ENCODE measurements at regions not wholly inside any gene's neighbourhood (a gene's known extent, or its start where the extent isn't known, plus 50 kb on each side); places are given as distances from the start of the nearest gene placed in this dataset.

DNA sequence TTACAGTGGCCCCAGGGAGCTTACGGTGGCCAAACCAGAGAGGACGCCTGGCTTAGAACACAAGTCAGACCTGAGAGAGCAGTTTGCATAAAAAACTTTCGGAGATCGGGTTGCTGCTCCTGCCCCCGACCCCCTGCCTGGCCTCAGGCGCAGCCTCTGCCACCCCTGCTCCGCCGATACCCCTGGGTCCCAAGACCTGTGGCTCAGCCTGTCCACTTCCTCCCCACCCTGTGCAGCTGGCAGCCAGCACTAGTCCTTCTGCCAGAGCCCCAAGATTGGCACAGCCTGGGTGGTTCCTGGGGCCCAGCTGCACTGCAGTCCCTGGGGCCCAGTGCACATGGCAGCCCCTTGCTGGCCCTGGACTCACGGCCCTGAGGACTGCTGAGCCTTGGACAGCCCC, 56.2 kb upstream of the SOX1 start:
- ChIA-PET POLR2A (no interaction called here), CTCF (no interaction called here)
- DNase-seq (no peak), ATAC-seq (ENCODE audit: low read depth) (no peak)
- Mint-ChIP-seq H3K36me3 (ENCODE audit: low read depth) (no peaks in the 10 kb centered on the region), H3K9me3 (peaks cover 3% of the 10 kb centered on the region), H3K4me1 (no peaks in the 10 kb centered on the region), H3K4me3 (no peak overlapping the region), H3K27me3 (no peaks in the 10 kb centered on the region), H3K27ac (no peak overlapping the region)
- intact Hi-C loops (cut with micrococcal nuclease) = no loop called here
- no peak for TF ChIP-seq CTCF (IDR thresholded peaks at IDR 0.05)

GRCh38 chr13:112012016-112012704, 54.8 kb upstream of the SOX1 start:
- H3K27ac Mint-ChIP-seq = no peak overlapping the region
- ChIA-PET POLR2A (no interaction called here), CTCF (no interaction called here)
- TF ChIP-seq CTCF (IDR thresholded peaks at IDR 0.05) = no peak
- H3K36me3 Mint-ChIP-seq (ENCODE audit: low read depth) = no peaks in the 10 kb centered on the region
- no peak for DNase-seq
- no peaks in the 10 kb centered on the region for H3K9me3 Mint-ChIP-seq
- ATAC-seq (ENCODE audit: low read depth) = no peak
- no peaks in the 10 kb centered on the region for H3K4me1 Mint-ChIP-seq
- intact Hi-C loops (cut with micrococcal nuclease) = no loop called here
- no peaks in the 10 kb centered on the region for H3K27me3 Mint-ChIP-seq
- no peak overlapping the region for H3K4me3 Mint-ChIP-seq

DNA sequence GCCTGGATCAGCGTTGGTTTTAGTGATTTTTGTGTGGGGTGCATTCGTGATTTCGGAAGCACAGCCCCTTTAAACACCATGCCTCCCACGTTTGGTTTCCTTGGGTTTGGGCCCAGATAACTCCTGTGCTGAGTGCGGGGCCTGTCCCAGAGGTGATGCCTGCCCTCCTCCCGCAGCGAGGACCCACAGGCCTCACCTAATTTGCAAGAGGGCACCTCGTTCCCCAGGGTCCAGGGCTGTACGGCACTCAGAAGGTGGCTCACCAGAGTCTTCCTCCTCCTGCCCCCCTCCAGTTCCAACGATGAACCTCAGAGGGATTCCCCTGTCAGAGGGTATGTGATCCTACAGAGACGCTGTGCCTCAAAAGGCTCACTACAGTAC, 54.3 kb upstream of the SOX1 start:
- CTCF ChIA-PET = no interaction called here
- ATAC-seq (ENCODE audit: low read depth) = no peak

DNA sequence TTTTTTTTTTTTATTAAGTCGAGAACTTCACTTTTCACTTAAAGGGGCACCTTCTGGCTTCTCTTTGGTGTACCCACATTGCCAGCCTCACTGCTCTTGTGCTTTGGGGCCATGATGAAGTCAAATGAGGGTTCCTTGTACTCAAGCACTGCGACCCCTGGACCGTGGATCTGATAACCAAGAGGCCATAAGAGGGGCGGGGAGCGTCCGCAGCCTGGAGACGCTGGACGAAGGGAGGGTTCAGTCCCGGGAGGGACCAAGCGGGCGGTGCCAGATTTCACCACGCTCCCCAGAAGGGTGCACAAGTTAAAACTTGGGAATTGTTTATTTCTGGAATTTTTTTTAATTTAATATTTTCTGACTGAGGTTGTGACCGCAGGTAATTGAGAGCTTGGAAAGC, 53.3 kb upstream of the SOX1 start:
- DNase-seq = no peak
- intact Hi-C loops (cut with micrococcal nuclease) = no loop called here
- no peak for ATAC-seq (ENCODE audit: low read depth)
- Mint-ChIP-seq H3K36me3 (ENCODE audit: low read depth) (no peaks in the 10 kb centered on the region), H3K4me1 (no peaks in the 10 kb centered on the region), H3K4me3 (no peak overlapping the region), H3K9me3 (no peaks in the 10 kb centered on the region), H3K27ac (no peak overlapping the region), H3K27me3 (no peaks in the 10 kb centered on the region)
- no peak for TF ChIP-seq CTCF (IDR thresholded peaks at IDR 0.05)
- ChIA-PET CTCF (no interaction called here), POLR2A (no interaction called here)

More for the DNA sequence above, 54.3 kb upstream of the SOX1 start:
- POLR2A ChIA-PET = no interaction called here
- intact Hi-C loops (cut with micrococcal nuclease) = no loop called here
- Mint-ChIP-seq H3K27me3 (no peaks in the 10 kb centered on the region), H3K4me3 (no peak overlapping the region), H3K36me3 (ENCODE audit: low read depth) (no peaks in the 10 kb centered on the region), H3K27ac (no peak overlapping the region), H3K4me1 (no peaks in the 10 kb centered on the region), H3K9me3 (no peaks in the 10 kb centered on the region)
- DNase-seq = no peak
- no peak for TF ChIP-seq CTCF (IDR thresholded peaks at IDR 0.05)

DNA sequence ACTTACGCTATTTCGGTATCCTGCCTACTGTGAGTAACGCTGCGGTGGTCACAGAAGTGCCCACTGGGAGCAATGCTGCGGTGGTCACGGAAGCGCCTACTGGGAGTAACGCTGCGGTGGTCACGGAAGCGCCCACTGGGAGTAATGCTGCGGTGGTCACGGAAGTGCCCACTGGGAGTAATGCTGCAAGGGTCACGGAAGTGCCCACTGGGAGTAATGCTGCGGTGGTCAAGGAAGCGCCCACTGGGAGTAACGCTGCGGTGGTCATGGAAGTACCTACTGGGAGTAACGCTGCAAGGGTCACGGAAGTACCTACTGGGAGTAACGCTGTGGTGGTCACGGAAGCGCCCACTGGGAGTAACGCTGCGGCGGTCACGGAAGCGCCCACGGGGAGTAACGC, 52.1 kb upstream of the SOX1 start:
- intact Hi-C loops (cut with micrococcal nuclease) = no loop called here
- no peak for TF ChIP-seq CTCF (IDR thresholded peaks at IDR 0.05)
- H3K9me3 Mint-ChIP-seq = no peaks in the 10 kb centered on the region
- no peak for DNase-seq
- H3K36me3 Mint-ChIP-seq (ENCODE audit: low read depth) = no peaks in the 10 kb centered on the region
- no peaks in the 10 kb centered on the region for H3K4me1 Mint-ChIP-seq
- ChIA-PET POLR2A (no interaction called here), CTCF (no interaction called here)
- no peak for ATAC-seq (ENCODE audit: low read depth)
- H3K27me3 Mint-ChIP-seq = peaks cover 2% of the 10 kb centered on the region
- no peak overlapping the region for H3K27ac Mint-ChIP-seq
- H3K4me3 Mint-ChIP-seq = no peak overlapping the region
